ENCODE measurements at regions not wholly inside any gene's neighbourhood (a gene's known extent, or its start where the extent isn't known, plus 50 kb on each side); places are given as distances from the start of the nearest gene placed in this dataset.

DNA sequence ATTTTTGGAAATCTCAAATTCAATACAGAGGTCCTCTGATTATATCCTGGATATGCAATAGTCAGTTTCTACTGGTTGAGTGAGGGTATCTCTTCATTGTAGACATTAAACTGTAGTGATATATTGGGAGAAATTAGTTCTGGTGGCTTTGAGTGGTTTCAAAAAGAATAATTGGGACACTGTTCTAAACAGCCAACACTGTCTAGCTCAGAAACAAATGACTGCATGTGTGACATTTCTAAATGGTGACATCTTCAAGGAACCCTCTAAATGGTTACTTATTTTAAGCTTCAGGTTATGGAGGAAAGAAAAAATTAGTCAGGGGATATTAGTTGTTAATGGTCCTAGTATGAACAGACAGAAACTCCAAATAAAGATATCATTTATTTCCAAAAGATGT lies 186.2 kb downstream of the LARP7 start:
- DNase-seq: no peak
- intact Hi-C loops (cut with micrococcal nuclease): no loop called here
- no peaks in the 10 kb centered on the region for H4K20me1 ChIP-seq (ENCODE audit: insufficient read depth, low read length)
- Mint-ChIP-seq H3K27ac (no peak overlapping the region), H3K27me3 (ENCODE audit: low read depth in 3 of 3) (peaks cover 8 to 13% (median 13%) of the 10 kb centered on the region in 3 donors), H3K9me3 (peaks cover 0 to 8% (median 0%) of the 10 kb centered on the region in 7 donors), H3K4me1 (peaks cover 4% of the 10 kb centered on the region), H3K4me3 (no peak overlapping the region), H3K36me3 (no peaks in the 10 kb centered on the region)
- TF ChIP-seq, protein P1, sequence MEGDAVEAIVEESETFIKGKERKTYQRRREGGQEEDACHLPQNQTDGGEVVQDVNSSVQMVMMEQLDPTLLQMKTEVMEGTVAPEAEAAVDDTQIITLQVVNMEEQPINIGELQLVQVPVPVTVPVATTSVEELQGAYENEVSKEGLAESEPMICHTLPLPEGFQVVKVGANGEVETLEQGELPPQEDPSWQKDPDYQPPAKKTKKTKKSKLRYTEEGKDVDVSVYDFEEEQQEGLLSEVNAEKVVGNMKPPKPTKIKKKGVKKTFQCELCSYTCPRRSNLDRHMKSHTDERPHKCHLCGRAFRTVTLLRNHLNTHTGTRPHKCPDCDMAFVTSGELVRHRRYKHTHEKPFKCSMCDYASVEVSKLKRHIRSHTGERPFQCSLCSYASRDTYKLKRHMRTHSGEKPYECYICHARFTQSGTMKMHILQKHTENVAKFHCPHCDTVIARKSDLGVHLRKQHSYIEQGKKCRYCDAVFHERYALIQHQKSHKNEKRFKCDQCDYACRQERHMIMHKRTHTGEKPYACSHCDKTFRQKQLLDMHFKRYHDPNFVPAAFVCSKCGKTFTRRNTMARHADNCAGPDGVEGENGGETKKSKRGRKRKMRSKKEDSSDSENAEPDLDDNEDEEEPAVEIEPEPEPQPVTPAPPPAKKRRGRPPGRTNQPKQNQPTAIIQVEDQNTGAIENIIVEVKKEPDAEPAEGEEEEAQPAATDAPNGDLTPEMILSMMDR (IDR thresholded peaks at IDR 0.05): no peak
- H3K36me3 ChIP-seq (replicated peaks in 1 of 2; ENCODE audit: control insufficient read depth in 1 of 2, insufficient read depth in 2 of 2, low read length in 2 of 2): no peaks in the 10 kb centered on the region
- H3K9me3 ChIP-seq (replicated peaks in 1 of 2; ENCODE audit: control insufficient read depth in 1 of 2, insufficient read depth in 1 of 2, low read length in 2 of 2): no peaks in the 10 kb centered on the region
- H3K4me3 ChIP-seq (replicated peaks in 1 of 3; ENCODE audit: low read depth in 2 of 3, low read length in 3 of 3): no peak overlapping the region
- peaks cover 0 to 3% of the 10 kb centered on the region in 2 donors for H3K4me1 ChIP-seq (ENCODE audit: control insufficient read depth in 1 of 2, insufficient read depth in 2 of 2, low read length in 2 of 2)
- no peak overlapping the region for H3K4me2 ChIP-seq (replicated peaks; ENCODE audit: extremely low read depth, low read length, poor library complexity, severe bottlenecking)
- no peak overlapping the region for H3K27ac ChIP-seq (ENCODE audit: low read depth in 1 of 2, low read length in 2 of 2)
- H2AFZ ChIP-seq (ENCODE audit: insufficient read depth, low read depth, low read length, poor library complexity, severe bottlenecking): no peak overlapping the region
- H3K27me3 ChIP-seq (ENCODE audit: control insufficient read depth in 2 of 2, insufficient read depth in 2 of 2, low read length in 2 of 2): peaks cover 5 to 6% of the 10 kb centered on the region in 2 donors
- no peak overlapping the region for H3K9ac ChIP-seq (ENCODE audit: insufficient read depth, low read length, poor library complexity, severe bottlenecking)
- no peaks in the 10 kb centered on the region for H3K79me2 ChIP-seq (ENCODE audit: insufficient read depth, low read length)

DNA sequence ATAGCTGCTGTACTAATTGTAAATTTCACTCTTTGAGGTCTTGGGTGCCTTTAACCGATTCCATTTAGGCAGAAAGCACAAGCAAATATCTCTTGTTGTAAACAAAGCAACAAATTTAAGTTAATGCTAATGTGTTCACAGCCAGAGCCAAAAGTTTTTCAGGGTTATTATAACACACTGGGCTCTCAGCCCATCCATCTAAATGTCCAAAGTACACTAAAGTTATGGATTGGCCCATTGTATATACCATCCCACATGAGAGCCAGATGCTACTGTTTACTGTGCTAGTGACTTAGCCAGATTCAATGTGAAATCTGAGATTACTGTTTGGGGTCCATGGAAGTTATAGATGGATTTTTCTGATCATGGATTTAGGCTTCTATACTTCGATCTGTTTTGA lies 186.7 kb downstream of the LARP7 start:
- H2AFZ ChIP-seq (ENCODE audit: insufficient read depth, low read depth, low read length, poor library complexity, severe bottlenecking): no peak overlapping the region
- no peak overlapping the region for H3K4me3 Mint-ChIP-seq
- H3K36me3 ChIP-seq (replicated peaks in 1 of 2; ENCODE audit: control insufficient read depth in 1 of 2, insufficient read depth in 2 of 2, low read length in 2 of 2): no peaks in the 10 kb centered on the region
- no peaks in the 10 kb centered on the region for H4K20me1 ChIP-seq (ENCODE audit: insufficient read depth, low read length)
- no peaks in the 10 kb centered on the region for H3K9me3 ChIP-seq (replicated peaks in 1 of 2; ENCODE audit: control insufficient read depth in 1 of 2, insufficient read depth in 1 of 2, low read length in 2 of 2)
- peaks cover 2 to 4% of the 10 kb centered on the region in 2 donors for H3K27me3 ChIP-seq (ENCODE audit: control insufficient read depth in 2 of 2, insufficient read depth in 2 of 2, low read length in 2 of 2)
- H3K27me3 Mint-ChIP-seq (ENCODE audit: low read depth in 3 of 3): peaks cover 3 to 9% (median 8%) of the 10 kb centered on the region in 3 donors
- no peaks in the 10 kb centered on the region for H3K4me1 ChIP-seq (ENCODE audit: control insufficient read depth in 1 of 2, insufficient read depth in 2 of 2, low read length in 2 of 2)
- H3K79me2 ChIP-seq (ENCODE audit: insufficient read depth, low read length): no peaks in the 10 kb centered on the region
- H3K9me3 Mint-ChIP-seq: peaks cover 0 to 6% (median under 1%) of the 10 kb centered on the region in 7 donors
- no peak for DNase-seq
- no peak overlapping the region for H3K27ac Mint-ChIP-seq
- no peaks in the 10 kb centered on the region for H3K36me3 Mint-ChIP-seq
- H3K4me3 ChIP-seq (replicated peaks in 1 of 3; ENCODE audit: low read depth in 2 of 3, low read length in 3 of 3): no peak overlapping the region
- no peak overlapping the region for H3K27ac ChIP-seq (ENCODE audit: low read depth in 1 of 2, low read length in 2 of 2)
- H3K4me1 Mint-ChIP-seq: no peaks in the 10 kb centered on the region
- no peak overlapping the region for H3K4me2 ChIP-seq (replicated peaks; ENCODE audit: extremely low read depth, low read length, poor library complexity, severe bottlenecking)
- 60% methylated on average over 1 of the region's 2 CpGs for WGBS (ENCODE audit: insufficient coverage)
- TF ChIP-seq, protein P1 (IDR thresholded peaks at IDR 0.05): no peak
- no peak overlapping the region for H3K9ac ChIP-seq (ENCODE audit: insufficient read depth, low read length, poor library complexity, severe bottlenecking)
- intact Hi-C loops (cut with micrococcal nuclease): no loop called here

Data from CD14-positive monocyte (primary cell).